RWPE1 (cell line): ENCODE measurements at regions not wholly inside any gene's neighbourhood (a gene's known extent, or its start where the extent isn't known, plus 50 kb on each side); places are given as distances from the start of the nearest gene placed in this dataset.

Experiments
- CTCF ChIA-PET: fragments of 350-600 bp; sonication (Branson Sonifier 250); formaldehyde crosslinking; extraction: SDS; loops from one replicate; lab custom pipeline; 2021; lab: Yijun Ruan, JAX
- POLR2A ChIA-PET: fragments of 400-600 bp; formaldehyde crosslinking; extraction: SDS; loops from one replicate; lab custom pipeline; 2020; ENCODE audit warnings: antibody characterized with exemption; ENCODE audit not compliant: low non-redundant PET; lab: Yijun Ruan, JAX
- DNase-seq: peaks from one replicate; pipeline ENCODE4 v3.0.0; 2012; ENCODE audit warnings: low spot score
- H3K27ac ChIP-seq: fragments of 450-650 bp; 2 replicates; pipeline ENCODE4 v1.5.1; 2017
- TF ChIP-seq, protein P1 (sequence below): fragments of 450-650 bp; conservative IDR thresholded peaks from 2 replicates; pipeline ENCODE4 v1.5.1; 2017; ENCODE audit warnings: low read depth, mild to moderate bottlenecking

DNA sequence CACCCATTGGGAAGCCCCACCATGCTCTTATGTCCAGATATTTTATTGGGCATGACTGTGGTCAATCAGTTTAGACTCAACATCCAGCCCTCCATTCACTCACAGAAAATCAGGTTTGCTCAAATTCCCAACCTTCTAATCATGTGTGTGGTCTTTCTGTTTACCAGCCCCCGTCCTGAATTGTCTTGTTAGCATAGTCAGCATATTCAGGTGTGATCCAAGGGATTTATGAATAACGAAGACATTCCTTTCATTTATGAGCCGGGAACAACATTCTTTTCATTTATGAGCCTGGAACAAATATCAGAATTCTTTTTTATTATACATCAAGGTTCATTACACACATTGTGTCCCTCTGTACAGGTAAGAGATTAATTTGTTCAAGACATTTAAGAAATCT is 376.3 kb upstream of the POM121L12 start:
- POLR2A ChIA-PET, result no interaction called here
- CTCF ChIA-PET, result no interaction called here

DNA sequence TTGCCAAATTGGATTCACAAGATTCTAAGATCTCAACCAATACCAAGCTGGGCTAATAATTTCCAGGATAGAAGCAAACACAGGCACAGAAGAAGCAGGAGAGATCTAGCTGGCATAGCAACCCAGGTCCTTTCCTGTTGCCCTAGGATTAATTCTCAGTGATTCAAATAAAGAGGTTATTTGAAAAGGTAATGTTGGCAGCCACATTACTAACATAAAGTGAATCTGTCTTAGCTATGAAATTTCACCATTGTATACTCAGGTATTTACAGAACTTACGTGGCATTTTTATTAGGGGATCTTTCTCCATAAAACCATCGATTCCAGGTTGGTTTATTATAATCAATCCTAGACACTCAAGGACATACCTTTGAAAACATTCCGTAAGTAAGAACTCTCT is 379.3 kb upstream of the POM121L12 start:
- POLR2A ChIA-PET, result no interaction called here
- CTCF ChIA-PET, result no interaction called here
- DNase-seq, result no peak
- H3K27ac ChIP-seq, result no peak overlapping the region
- TF ChIP-seq, protein P1, sequence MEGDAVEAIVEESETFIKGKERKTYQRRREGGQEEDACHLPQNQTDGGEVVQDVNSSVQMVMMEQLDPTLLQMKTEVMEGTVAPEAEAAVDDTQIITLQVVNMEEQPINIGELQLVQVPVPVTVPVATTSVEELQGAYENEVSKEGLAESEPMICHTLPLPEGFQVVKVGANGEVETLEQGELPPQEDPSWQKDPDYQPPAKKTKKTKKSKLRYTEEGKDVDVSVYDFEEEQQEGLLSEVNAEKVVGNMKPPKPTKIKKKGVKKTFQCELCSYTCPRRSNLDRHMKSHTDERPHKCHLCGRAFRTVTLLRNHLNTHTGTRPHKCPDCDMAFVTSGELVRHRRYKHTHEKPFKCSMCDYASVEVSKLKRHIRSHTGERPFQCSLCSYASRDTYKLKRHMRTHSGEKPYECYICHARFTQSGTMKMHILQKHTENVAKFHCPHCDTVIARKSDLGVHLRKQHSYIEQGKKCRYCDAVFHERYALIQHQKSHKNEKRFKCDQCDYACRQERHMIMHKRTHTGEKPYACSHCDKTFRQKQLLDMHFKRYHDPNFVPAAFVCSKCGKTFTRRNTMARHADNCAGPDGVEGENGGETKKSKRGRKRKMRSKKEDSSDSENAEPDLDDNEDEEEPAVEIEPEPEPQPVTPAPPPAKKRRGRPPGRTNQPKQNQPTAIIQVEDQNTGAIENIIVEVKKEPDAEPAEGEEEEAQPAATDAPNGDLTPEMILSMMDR, result no peak

More for the DNA sequence above, 376.3 kb upstream of the POM121L12 start:
- TF ChIP-seq, protein P1, result no peak
- no peak for DNase-seq
- no peak overlapping the region for H3K27ac ChIP-seq

DNA sequence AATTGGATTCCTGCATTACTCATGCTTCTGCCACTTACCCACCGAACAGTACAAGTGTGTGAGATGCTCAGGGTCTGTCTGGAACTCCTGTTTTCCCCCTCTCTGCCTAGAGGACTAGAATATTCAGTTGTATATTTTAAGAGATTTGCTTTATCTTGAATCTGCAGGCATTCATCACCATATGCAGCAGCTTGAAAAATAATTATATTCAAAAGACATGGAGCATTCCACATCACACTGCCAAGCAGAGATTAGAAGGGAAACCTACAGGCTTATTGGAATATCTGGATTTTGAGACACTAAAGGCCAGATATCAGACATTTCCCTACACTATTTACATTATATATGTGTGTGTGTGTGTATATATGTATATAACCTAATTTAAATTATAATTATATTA is 382.8 kb upstream of the POM121L12 start:
- CTCF ChIA-PET, result no interaction called here
- no peak overlapping the region for H3K27ac ChIP-seq
- POLR2A ChIA-PET, result no interaction called here
- DNase-seq, result no peak
- TF ChIP-seq, protein P1, result no peak

DNA sequence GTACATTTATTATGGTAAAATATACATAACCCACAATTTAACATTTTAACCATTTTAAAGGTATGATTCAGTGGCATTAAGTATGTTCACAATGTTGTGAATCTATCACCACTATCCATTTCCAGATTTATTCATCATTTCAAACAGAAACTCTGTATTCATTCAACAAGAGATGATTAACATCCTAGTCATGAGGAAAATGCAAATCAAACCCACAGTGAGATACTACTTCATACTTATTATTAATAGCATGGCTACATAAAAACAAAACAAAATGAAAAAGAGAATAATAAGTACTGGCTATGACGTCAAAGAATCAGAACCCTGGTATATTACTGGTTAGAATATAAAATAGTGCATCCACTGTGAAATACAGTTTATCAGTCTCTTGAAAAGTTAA is 386.6 kb upstream of the POM121L12 start:
- no peak for DNase-seq
- no peak overlapping the region for H3K27ac ChIP-seq
- ChIA-PET CTCF (no interaction called here), POLR2A (no interaction called here)
- TF ChIP-seq, protein P1, result no peak

DNA sequence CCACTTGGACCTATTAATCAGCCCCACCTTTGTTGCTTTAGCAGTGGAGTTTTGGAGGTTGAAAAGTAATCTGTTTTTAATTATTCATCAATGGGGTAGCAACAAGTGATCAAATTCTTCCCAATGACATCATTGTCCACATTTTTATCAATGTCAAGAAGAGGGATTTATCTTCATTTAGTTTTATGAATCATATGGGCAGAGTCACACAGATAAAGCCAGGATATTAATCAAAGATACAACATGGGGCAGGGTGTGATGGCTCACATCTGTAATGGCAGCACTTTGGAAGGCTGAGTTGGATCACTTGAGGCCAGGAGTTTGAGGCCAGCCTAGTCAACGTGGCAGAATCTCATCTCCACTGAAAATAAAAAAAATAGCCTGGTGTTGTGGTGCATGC is 388.4 kb upstream of the POM121L12 start:
- TF ChIP-seq, protein P1, result no peak
- CTCF ChIA-PET, result no interaction called here
- POLR2A ChIA-PET, result no interaction called here
- no peak for DNase-seq
- H3K27ac ChIP-seq, result no peak overlapping the region

DNA sequence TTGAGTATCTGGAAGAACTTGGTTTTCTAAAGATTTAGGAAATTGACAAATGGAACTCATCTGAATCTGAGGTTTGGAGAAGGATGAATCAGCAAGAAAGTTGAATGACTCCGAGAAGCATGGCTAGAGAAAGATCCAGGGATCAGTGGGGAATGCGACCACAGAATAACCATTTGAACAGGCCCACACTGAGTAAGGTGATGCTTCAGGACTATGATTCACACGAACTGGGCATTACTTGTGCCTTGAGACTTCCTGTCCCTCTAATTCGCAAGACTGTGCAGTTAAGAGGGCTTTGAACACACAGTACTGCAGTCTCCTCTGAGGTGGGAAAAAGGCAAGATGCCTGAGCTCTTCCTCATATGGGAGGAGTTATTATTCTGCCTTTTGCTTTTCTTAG is 395.5 kb upstream of the POM121L12 start:
- H3K27ac ChIP-seq, result no peak overlapping the region
- ChIA-PET CTCF (no interaction called here), POLR2A (no interaction called here)
- TF ChIP-seq, protein P1, result no peak
- no peak for DNase-seq

DNA sequence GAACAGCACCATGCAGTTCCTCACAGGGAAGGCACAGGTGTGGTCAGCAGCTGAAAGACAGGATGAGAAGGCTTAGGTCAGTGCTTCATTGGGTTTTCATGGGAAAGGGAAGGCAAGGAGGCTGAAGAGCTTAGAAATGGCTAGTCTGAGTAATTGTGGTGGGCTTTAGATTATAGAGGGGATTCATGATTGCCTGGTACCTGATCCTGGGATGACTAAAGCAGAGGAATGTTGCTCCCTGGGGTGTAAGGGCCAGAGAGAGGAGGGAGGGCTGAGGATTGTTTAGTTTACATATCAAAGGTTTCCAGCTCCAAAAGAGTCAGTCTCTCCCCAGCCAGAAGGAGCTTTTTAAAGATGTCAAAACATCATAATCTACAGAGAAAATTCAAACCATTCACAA is 396.3 kb upstream of the POM121L12 start:
- TF ChIP-seq, protein P1, result no peak
- H3K27ac ChIP-seq, result no peak overlapping the region
- no peak for DNase-seq
- ChIA-PET POLR2A (no interaction called here), CTCF (no interaction called here)
